ENCODE measurements at regions not wholly inside any gene's neighbourhood (a gene's known extent, or its start where the extent isn't known, plus 50 kb on each side); places are given as distances from the start of the nearest gene placed in this dataset.

- POLR2A ChIA-PET (ENCODE audit: unreplicated experiment) = no interaction called here
- H3K14ac ChIP-seq (replicated peaks; ENCODE audit: low read depth, low read length) = no peak overlapping the region
- BruUV-seq (replicated peaks) = no TSS peak
- 86% methylated on average over 1 of the region's 6 CpGs; no CpG with 5 or more reads in 1 of the 2 experiments for WGBS, 2 experiments (ENCODE audit: extremely low coverage in 2 of 2, insufficient read length in 1 of 2)
- H2AFZ ChIP-seq (replicated peaks; ENCODE audit: low read length, poor library complexity) = no peak overlapping the region
- H3K9me1 ChIP-seq (ENCODE audit: insufficient read depth, low read length) = no peaks in the 10 kb centered on the region; the same call in 1 of the 2 replicates
- no peak overlapping the region for H2AK9ac ChIP-seq (replicated peaks; ENCODE audit: low read depth, low read length, poor library complexity)
- no peak overlapping the region for H2AK5ac ChIP-seq (ENCODE audit: low read depth, low read length)
- no peaks in the 10 kb centered on the region for H3K36me3 ChIP-seq (ENCODE audit: control insufficient read depth, insufficient read depth, low read length)
- no peak overlapping the region for H3K23ac ChIP-seq (ENCODE audit: low read depth, low read length)
- H2BK15ac ChIP-seq (ENCODE audit: low read depth, low read length) = no peak overlapping the region
- ATAC-seq (ENCODE audit: low read depth) (no peak), DNase-seq (no peak)
- H2BK120ac ChIP-seq (ENCODE audit: low read depth, low read length) = no peak overlapping the region
- peaks cover 50% of the 10 kb centered on the region for H3K27me3 ChIP-seq (ENCODE audit: control insufficient read depth, insufficient read depth, low read length)
- H3K9ac ChIP-seq (ENCODE audit: low read depth, low read length) = no peak overlapping the region
- H3K4ac ChIP-seq (ENCODE audit: low read depth, low read length) = no peak overlapping the region
- no peak overlapping the region for H3K4me2 ChIP-seq (ENCODE audit: low read depth, low read length)
- TF ChIP-seq, protein P1, sequence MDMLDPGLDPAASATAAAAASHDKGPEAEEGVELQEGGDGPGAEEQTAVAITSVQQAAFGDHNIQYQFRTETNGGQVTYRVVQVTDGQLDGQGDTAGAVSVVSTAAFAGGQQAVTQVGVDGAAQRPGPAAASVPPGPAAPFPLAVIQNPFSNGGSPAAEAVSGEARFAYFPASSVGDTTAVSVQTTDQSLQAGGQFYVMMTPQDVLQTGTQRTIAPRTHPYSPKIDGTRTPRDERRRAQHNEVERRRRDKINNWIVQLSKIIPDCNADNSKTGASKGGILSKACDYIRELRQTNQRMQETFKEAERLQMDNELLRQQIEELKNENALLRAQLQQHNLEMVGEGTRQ (IDR thresholded peaks at IDR 0.05; ENCODE audit: low read depth, low read length) = no peak
- TF ChIP-seq CEBPB (IDR thresholded peaks at IDR 0.05; ENCODE audit: low read depth, low read length) = no peak
- TF ChIP-seq RAD21 (IDR thresholded peaks at IDR 0.05; ENCODE audit: low read length) = no peak
- TF ChIP-seq CHD1 (IDR thresholded peaks at IDR 0.05; ENCODE audit: low read depth, low read length) = no peak
- TF ChIP-seq BHLHE40 (IDR thresholded peaks at IDR 0.05; ENCODE audit: low read depth, low read length) = no peak
- TF ChIP-seq POLR2A (IDR thresholded peaks at IDR 0.05; ENCODE audit: low read depth, low read length) = no peak
- no peak for TF ChIP-seq RFX5 (IDR thresholded peaks at IDR 0.05; ENCODE audit: low read depth, low read length)
- TF ChIP-seq MAZ (IDR thresholded peaks at IDR 0.05; ENCODE audit: borderline replicate concordance, low read depth, low read length) = no peak
- no peak for TF ChIP-seq MXI1 (IDR thresholded peaks at IDR 0.05; ENCODE audit: borderline replicate concordance, low read depth, low read length)
- no peak for TF ChIP-seq NFE2L2 (IDR thresholded peaks at IDR 0.05; ENCODE audit: low read depth, low read length)
- TF ChIP-seq, protein P2, sequence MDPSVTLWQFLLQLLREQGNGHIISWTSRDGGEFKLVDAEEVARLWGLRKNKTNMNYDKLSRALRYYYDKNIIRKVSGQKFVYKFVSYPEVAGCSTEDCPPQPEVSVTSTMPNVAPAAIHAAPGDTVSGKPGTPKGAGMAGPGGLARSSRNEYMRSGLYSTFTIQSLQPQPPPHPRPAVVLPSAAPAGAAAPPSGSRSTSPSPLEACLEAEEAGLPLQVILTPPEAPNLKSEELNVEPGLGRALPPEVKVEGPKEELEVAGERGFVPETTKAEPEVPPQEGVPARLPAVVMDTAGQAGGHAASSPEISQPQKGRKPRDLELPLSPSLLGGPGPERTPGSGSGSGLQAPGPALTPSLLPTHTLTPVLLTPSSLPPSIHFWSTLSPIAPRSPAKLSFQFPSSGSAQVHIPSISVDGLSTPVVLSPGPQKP (IDR thresholded peaks at IDR 0.05; ENCODE audit: borderline replicate concordance, low read depth, low read length) = no peak
- no peak for TF ChIP-seq RCOR1 (IDR thresholded peaks at IDR 0.05; ENCODE audit: insufficient replicate concordance, low read length)
- no peak for TF ChIP-seq MAFK (IDR thresholded peaks at IDR 0.05; ENCODE audit: low read depth, low read length)
- no peak for TF ChIP-seq SMC3 (IDR thresholded peaks at IDR 0.05; ENCODE audit: low read depth, low read length)
- no peak for TF ChIP-seq CTCF (conservative IDR thresholded peaks at IDR 0.05; ENCODE audit: low read depth, low read length)
- no peak for TF ChIP-seq FOS (IDR thresholded peaks at IDR 0.05; ENCODE audit: low read depth, low read length)
- dilution Hi-C loops (cut with HindIII; ENCODE audit: low sequenced_read_pairs, unreplicated experiment) = no loop called here
- H3K4me3 ChIP-seq (ENCODE audit: insufficient read depth, low read depth, low read length) = no peak overlapping the region
- no peak overlapping the region for H3K56ac ChIP-seq (ENCODE audit: extremely low read depth, insufficient read depth, low read length)
- no peak overlapping the region for H2BK5ac ChIP-seq (ENCODE audit: low read depth, low read length, poor library complexity, severe bottlenecking)
- no peak overlapping the region for H2BK20ac ChIP-seq (ENCODE audit: low read depth, low read length)
- no peaks in the 10 kb centered on the region for H3K9me3 ChIP-seq (ENCODE audit: control insufficient read depth, insufficient read depth, low read length)
- in situ Hi-C loops (cut with MboI; ENCODE audit: low sequenced_read_pairs) = loop anchor here (10.0 kb wide), 1 partner anchor 195 kb away; no protein-coding TSS in a partner anchor
- no peak overlapping the region for H4K91ac ChIP-seq (ENCODE audit: insufficient read depth, low read depth, low read length)
- H3K79me1 ChIP-seq (ENCODE audit: low read depth in 1 of 2, low read length in 2 of 2) = no peaks in the 10 kb centered on the region
- no peak overlapping the region for H3K27ac ChIP-seq (ENCODE audit: insufficient read depth, low read length)
- intact Hi-C loops (cut with micrococcal nuclease) = no loop called here
- H4K8ac ChIP-seq (ENCODE audit: low read depth in 2 of 2, low read length in 2 of 2) = no peak overlapping the region
- no peaks in the 10 kb centered on the region for H4K20me1 ChIP-seq (ENCODE audit: insufficient read depth, low read length)
- H3K18ac ChIP-seq (ENCODE audit: low read depth, low read length) = no peak overlapping the region
- CTCF ChIA-PET = no interaction called here
- no peak overlapping the region for H4K5ac ChIP-seq (ENCODE audit: low read depth, low read length)
- no peaks in the 10 kb centered on the region for H3K4me1 ChIP-seq (ENCODE audit: control insufficient read depth, insufficient read depth, low read length)
These were observed 140.5 kb upstream of the FHL2 start for GRCh38 chr2:105539331-105539730.
